HepG2 (cell line): ENCODE measurements at regions not wholly inside any gene's neighbourhood (a gene's known extent, or its start where the extent isn't known, plus 50 kb on each side); places are given as distances from the start of the nearest gene placed in this dataset.

ENCODE experiments used
- ATAC-seq: fragments of 200-7000 bp; cut with Tn5 transposase; 3 replicates; pipeline ENCODE4 v1.9.1; 2020; ENCODE audit warnings: mild to moderate bottlenecking, moderate library complexity
- BruUV-seq: library from RNA; stranded (reverse); fragments of 400-500 nt; replicated peaks from 2 replicates; lab custom pipeline; 2021; lab: Mats Ljungman, UMichigan
- CTCF ChIA-PET: fragments of 300-600 bp; formaldehyde crosslinking; extraction: SDS; loops from one replicate; lab custom pipeline; 2021; ENCODE audit warnings: low total read pairs, inconsistent platforms, low intra/inter-chr PET ratio; lab: Yijun Ruan, JAX
- POLR2A ChIA-PET: fragments of 350-600 bp; sonication (Branson Sonifier 250); formaldehyde crosslinking; loops from one replicate; lab custom pipeline; 2020; ENCODE audit warnings: antibody characterized with exemption, inconsistent platforms; lab: Yijun Ruan, JAX
- DNase-seq: peaks from one replicate; pipeline ENCODE4 v3.0.0-alpha.2; 2015; ENCODE audit warnings: low spot score
- FAIRE-seq: peaks from 3 replicates; lab custom pipeline; 2011; peaks lifted over from hg19 to GRCh38; lab: Jason Lieb, UNC
- H2AFZ ChIP-seq: one replicate; pipeline ENCODE4 v1.6.1; 2011; ENCODE audit warnings: low read length, inconsistent platforms
- H3K27ac ChIP-seq: fragments of 300-600 bp; 3 replicates; pipeline ENCODE4 v1.8.0; 2011; ENCODE audit warnings: mixed run types, mild to moderate bottlenecking, mixed read lengths, low read length, inconsistent platforms; ENCODE audit not compliant: insufficient read depth; ENCODE audit errors: extremely low read length
- H3K27me3 ChIP-seq, 2 experiments: fragments of 200-600 bp in 1 of 2; 2 replicates in 1 of 2; 3 replicates in 1 of 2; pipeline versions ENCODE4 v1.6.0 to v1.8.0; 2011; ENCODE audit warnings: low read length in 2 of 2, mild to moderate bottlenecking in 2 of 2, moderate library complexity in 2 of 2, inconsistent platforms in 1 of 2; ENCODE audit not compliant: insufficient read depth in 2 of 2, control insufficient read depth in 1 of 2
- H3K36me3 ChIP-seq, 2 experiments: fragments of 200-600 bp in 1 of 2; replicated peaks in 1 of 2; 2 replicates in 1 of 2; 3 replicates in 1 of 2; pipeline versions ENCODE4 v1.5.1 to v1.8.0; 2011; ENCODE audit warnings: low read length in 2 of 2, inconsistent platforms in 1 of 2; ENCODE audit not compliant: insufficient read depth in 2 of 2, control insufficient read depth in 1 of 2
- H3K4me1 ChIP-seq: 2 replicates; pipeline ENCODE4 v1.5.1; 2012; ENCODE audit warnings: low read length, inconsistent platforms; ENCODE audit not compliant: insufficient read depth
- H3K4me2 ChIP-seq: 2 replicates; pipeline ENCODE4 v1.6.0; 2011; ENCODE audit warnings: low read depth, low read length, inconsistent platforms
- H3K4me3 ChIP-seq, 3 experiments: fragments of 200-600 bp in 1 of 3; sonication (generic), shearing (Covaris generic) in 1 of 3; replicated peaks in 1 of 3; 2 replicates each; pipeline ENCODE4 v1.5.1; 2011 to 2016; ENCODE audit warnings: low read length in 3 of 3, inconsistent platforms in 2 of 3, low read depth in 2 of 3, mild to moderate bottlenecking in 2 of 3, control low read depth in 1 of 3, mixed read lengths in 1 of 3; ENCODE audit not compliant: insufficient read depth in 1 of 3
- H3K79me2 ChIP-seq: one replicate; pipeline ENCODE4 v1.6.1; 2011; ENCODE audit warnings: low read length, inconsistent platforms; ENCODE audit not compliant: insufficient read depth
- H3K9ac ChIP-seq: 2 replicates; pipeline ENCODE4 v1.6.0; 2011; ENCODE audit warnings: mild to moderate bottlenecking, low read depth, low read length, inconsistent platforms; ENCODE audit not compliant: insufficient read depth
- H3K9me3 ChIP-seq: 2 replicates; pipeline ENCODE4 v1.5.1; 2012; ENCODE audit warnings: mild to moderate bottlenecking, low read length
- H4K20me1 ChIP-seq: 2 replicates; pipeline ENCODE4 v1.6.0; 2011; ENCODE audit warnings: inconsistent platforms, mild to moderate bottlenecking, low read length, moderate library complexity; ENCODE audit not compliant: insufficient read depth
- DNMT1 ChIP-seq: sonication (generic); formaldehyde crosslinking; IDR thresholded peaks from 2 replicates; pipeline ENCODE4 v1.5.1; 2020; ENCODE audit warnings: mild to moderate bottlenecking, missing genetic modification reagents
- JARID2 ChIP-seq: sonication (generic); formaldehyde crosslinking; IDR thresholded peaks from 2 replicates; pipeline ENCODE4 v1.8.1; 2023; ENCODE audit warnings: missing genetic modification reagents, inconsistent platforms; ENCODE audit not compliant: insufficient replicate concordance
- NFATC3 ChIP-seq: sonication (generic); formaldehyde crosslinking; IDR thresholded peaks from 2 replicates; pipeline ENCODE4 v1.5.1; 2020; ENCODE audit warnings: mild to moderate bottlenecking, missing genetic modification reagents
- PHF21A ChIP-seq: sonication (generic); formaldehyde crosslinking; IDR thresholded peaks from 2 replicates; pipeline ENCODE4 v1.5.0; 2020; ENCODE audit warnings: mild to moderate bottlenecking, missing genetic modification reagents
- POLR2AphosphoS5 ChIP-seq: IDR thresholded peaks from 2 replicates; pipeline ENCODE4 v1.6.1; 2012; ENCODE audit warnings: low read depth, low read length
- RXRB ChIP-seq: IDR thresholded peaks from 2 replicates; pipeline ENCODE4 v1.6.1; 2016; ENCODE audit warnings: borderline replicate concordance, missing genetic modification reagents, missing compliant biosample characterization
- SIN3A ChIP-seq: IDR thresholded peaks from 2 replicates; pipeline ENCODE4 v1.6.1; 2011; ENCODE audit warnings: low read depth, mild to moderate bottlenecking, control low read depth, low read length, borderline replicate concordance
- YY1 ChIP-seq: IDR thresholded peaks from 2 replicates; pipeline ENCODE4 v1.6.1; 2011; ENCODE audit warnings: low read length, low read depth, moderate library complexity, mild to moderate bottlenecking; ENCODE audit not compliant: insufficient read depth, insufficient replicate concordance
- ZFY ChIP-seq: sonication (generic); formaldehyde crosslinking; IDR thresholded peaks from 2 replicates; pipeline ENCODE4 v1.4.0; 2020; ENCODE audit warnings: missing genetic modification reagents
- ZNF431 ChIP-seq: sonication (generic); formaldehyde crosslinking; IDR thresholded peaks from 2 replicates; pipeline ENCODE4 v1.9.0; 2022; ENCODE audit warnings: missing genetic modification reagents, low read depth, mild to moderate bottlenecking, borderline replicate concordance
- ZNF713 ChIP-seq: sonication (generic); formaldehyde crosslinking; IDR thresholded peaks from 2 replicates; pipeline ENCODE4 v1.4.0; 2020; ENCODE audit warnings: mild to moderate bottlenecking, missing genetic modification reagents
- ZNF878 ChIP-seq: sonication (generic); formaldehyde crosslinking; IDR thresholded peaks from 2 replicates; pipeline ENCODE4 v1.8.1; 2023; ENCODE audit warnings: mild to moderate bottlenecking, missing genetic modification reagents, moderate library complexity
- in situ Hi-C: cut with HindIII; loops from 2 replicates; pipeline ENCODE4 v1.10.0; 2017; ENCODE audit warnings: low pct_unique_long_range_greater_than_20kb; ENCODE audit not compliant: extremely low pct_ligation_motif_present
- intact Hi-C: fragments of 100-400 bp; cut with micrococcal nuclease; formaldehyde crosslinking; loops from one replicate; pipeline ENCODE4 v1.10.0; 2022; ENCODE audit not compliant: unreplicated experiment
- TF ChIP-seq, protein P1 (sequence below), 2 experiments: sonication (generic) in 1 of 2; formaldehyde crosslinking in 1 of 2; IDR thresholded peaks; 2 replicates each; pipeline versions ENCODE4 v1.6.1 to v1.9.0; 2014 to 2022; ENCODE audit warnings: antibody characterized with exemption in 1 of 2, borderline replicate concordance in 1 of 2, inconsistent platforms in 1 of 2, low read depth in 1 of 2, missing genetic modification reagents in 1 of 2
- TF ChIP-seq, protein P2 (sequence below): sonication (generic); formaldehyde crosslinking; IDR thresholded peaks from 2 replicates; pipeline ENCODE4 v1.4.0; 2020; ENCODE audit warnings: missing genetic modification reagents
- TF ChIP-seq, protein P3 (sequence below): sonication (generic); formaldehyde crosslinking; IDR thresholded peaks from 2 replicates; pipeline ENCODE4 v1.8.1; 2023; ENCODE audit warnings: mild to moderate bottlenecking, missing genetic modification reagents
- TF ChIP-seq, protein P4 (sequence below): sonication (generic); formaldehyde crosslinking; IDR thresholded peaks from 2 replicates; pipeline ENCODE4 v1.4.0; 2020; ENCODE audit warnings: missing genetic modification reagents

DNA sequence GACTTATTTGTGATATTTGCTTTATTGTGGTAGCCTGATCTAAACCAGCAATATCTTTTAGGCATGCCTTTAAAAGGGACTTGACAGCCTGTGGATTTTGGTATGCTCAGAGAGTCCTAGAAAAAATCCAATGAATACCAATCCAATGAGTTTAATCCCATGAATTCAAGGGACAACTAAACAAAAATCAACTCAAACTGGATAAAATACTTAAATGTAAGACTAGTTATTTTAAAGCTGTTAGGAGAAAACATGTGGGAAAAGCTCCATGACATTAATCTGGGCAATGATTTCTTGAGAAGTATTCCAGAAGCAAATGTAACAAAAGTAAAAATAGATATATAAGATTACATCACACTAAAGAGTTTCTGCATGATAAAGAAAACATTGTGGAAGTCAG lies 711.5 kb upstream of the PITX2 start:
- Histone ChIP-seq H3K27me3 (no peaks in the 10 kb centered on the region), H3K4me1 (no peaks in the 10 kb centered on the region), H3K9me3 (no peaks in the 10 kb centered on the region), H2AFZ (no peak overlapping the region), H3K4me2 (no peak overlapping the region), H3K79me2 (no peaks in the 10 kb centered on the region), H3K27ac (no peak overlapping the region), H3K4me3 (no peak overlapping the region), H3K9ac (no peak overlapping the region), H3K36me3 (no peaks in the 10 kb centered on the region), H4K20me1 (no peaks in the 10 kb centered on the region)
- ChIA-PET CTCF (no interaction called here), POLR2A (no interaction called here)
- DNase-seq (no peak), ATAC-seq (no peak), FAIRE-seq (no peak)
- no TSS peak for BruUV-seq
- in situ Hi-C loops (no loop called here), intact Hi-C loops (loop anchor here (10.0 kb wide), 1 partner anchor 560 kb away; no protein-coding TSS in a partner anchor)
- no peak for TF ChIP-seq ZNF878 (CRISPR knock-in tag)
- no peak for TF ChIP-seq JARID2 (CRISPR knock-in tag)
- no peak for TF ChIP-seq ZNF431 (CRISPR knock-in tag)
- TF ChIP-seq NFATC3 = no peak
- TF ChIP-seq, protein P1, sequence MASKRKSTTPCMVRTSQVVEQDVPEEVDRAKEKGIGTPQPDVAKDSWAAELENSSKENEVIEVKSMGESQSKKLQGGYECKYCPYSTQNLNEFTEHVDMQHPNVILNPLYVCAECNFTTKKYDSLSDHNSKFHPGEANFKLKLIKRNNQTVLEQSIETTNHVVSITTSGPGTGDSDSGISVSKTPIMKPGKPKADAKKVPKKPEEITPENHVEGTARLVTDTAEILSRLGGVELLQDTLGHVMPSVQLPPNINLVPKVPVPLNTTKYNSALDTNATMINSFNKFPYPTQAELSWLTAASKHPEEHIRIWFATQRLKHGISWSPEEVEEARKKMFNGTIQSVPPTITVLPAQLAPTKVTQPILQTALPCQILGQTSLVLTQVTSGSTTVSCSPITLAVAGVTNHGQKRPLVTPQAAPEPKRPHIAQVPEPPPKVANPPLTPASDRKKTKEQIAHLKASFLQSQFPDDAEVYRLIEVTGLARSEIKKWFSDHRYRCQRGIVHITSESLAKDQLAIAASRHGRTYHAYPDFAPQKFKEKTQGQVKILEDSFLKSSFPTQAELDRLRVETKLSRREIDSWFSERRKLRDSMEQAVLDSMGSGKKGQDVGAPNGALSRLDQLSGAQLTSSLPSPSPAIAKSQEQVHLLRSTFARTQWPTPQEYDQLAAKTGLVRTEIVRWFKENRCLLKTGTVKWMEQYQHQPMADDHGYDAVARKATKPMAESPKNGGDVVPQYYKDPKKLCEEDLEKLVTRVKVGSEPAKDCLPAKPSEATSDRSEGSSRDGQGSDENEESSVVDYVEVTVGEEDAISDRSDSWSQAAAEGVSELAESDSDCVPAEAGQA (IDR thresholded peaks at IDR 0.05; ENCODE audit: low read depth) = no peak
- TF ChIP-seq, protein P1 (CRISPR knock-in tag; IDR thresholded peaks at IDR 0.05; ENCODE audit: borderline replicate concordance) = no peak
- TF ChIP-seq, protein P2, sequence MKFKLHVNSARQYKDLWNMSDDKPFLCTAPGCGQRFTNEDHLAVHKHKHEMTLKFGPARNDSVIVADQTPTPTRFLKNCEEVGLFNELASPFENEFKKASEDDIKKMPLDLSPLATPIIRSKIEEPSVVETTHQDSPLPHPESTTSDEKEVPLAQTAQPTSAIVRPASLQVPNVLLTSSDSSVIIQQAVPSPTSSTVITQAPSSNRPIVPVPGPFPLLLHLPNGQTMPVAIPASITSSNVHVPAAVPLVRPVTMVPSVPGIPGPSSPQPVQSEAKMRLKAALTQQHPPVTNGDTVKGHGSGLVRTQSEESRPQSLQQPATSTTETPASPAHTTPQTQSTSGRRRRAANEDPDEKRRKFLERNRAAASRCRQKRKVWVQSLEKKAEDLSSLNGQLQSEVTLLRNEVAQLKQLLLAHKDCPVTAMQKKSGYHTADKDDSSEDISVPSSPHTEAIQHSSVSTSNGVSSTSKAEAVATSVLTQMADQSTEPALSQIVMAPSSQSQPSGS (CRISPR knock-in tag) = no peak
- TF ChIP-seq DNMT1 = no peak
- TF ChIP-seq ZFY (CRISPR knock-in tag) = no peak
- no peak for TF ChIP-seq ZNF713 (CRISPR knock-in tag)
- TF ChIP-seq RXRB = no peak
- TF ChIP-seq POLR2AphosphoS5 = no peak
- no peak for TF ChIP-seq PHF21A (CRISPR knock-in tag)
- TF ChIP-seq, protein P3, sequence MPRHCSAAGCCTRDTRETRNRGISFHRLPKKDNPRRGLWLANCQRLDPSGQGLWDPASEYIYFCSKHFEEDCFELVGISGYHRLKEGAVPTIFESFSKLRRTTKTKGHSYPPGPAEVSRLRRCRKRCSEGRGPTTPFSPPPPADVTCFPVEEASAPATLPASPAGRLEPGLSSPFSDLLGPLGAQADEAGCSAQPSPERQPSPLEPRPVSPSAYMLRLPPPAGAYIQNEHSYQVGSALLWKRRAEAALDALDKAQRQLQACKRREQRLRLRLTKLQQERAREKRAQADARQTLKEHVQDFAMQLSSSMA (CRISPR knock-in tag) = no peak
- TF ChIP-seq YY1 = no peak
- TF ChIP-seq, protein P4, sequence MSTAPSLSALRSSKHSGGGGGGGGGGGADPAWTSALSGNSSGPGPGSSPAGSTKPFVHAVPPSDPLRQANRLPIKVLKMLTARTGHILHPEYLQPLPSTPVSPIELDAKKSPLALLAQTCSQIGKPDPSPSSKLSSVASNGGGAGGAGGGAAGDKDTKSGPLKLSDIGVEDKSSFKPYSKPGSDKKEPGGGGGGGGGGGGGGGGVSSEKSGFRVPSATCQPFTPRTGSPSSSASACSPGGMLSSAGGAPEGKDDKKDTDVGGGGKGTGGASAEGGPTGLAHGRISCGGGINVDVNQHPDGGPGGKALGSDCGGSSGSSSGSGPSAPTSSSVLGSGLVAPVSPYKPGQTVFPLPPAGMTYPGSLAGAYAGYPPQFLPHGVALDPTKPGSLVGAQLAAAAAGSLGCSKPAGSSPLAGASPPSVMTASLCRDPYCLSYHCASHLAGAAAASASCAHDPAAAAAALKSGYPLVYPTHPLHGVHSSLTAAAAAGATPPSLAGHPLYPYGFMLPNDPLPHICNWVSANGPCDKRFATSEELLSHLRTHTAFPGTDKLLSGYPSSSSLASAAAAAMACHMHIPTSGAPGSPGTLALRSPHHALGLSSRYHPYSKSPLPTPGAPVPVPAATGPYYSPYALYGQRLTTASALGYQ (CRISPR knock-in tag) = no peak
- TF ChIP-seq SIN3A = no peak
